NCI-H187 treated with DMSO at 0.1 percent for 48 hours (cell line): ENCODE measurements at regions not wholly inside any gene's neighbourhood (a gene's known extent, or its start where the extent isn't known, plus 50 kb on each side); places are given as distances from the start of the nearest gene placed in this dataset.

Experiments
- DNase-seq: peaks from one replicate; lab custom pipeline; 2025; lab: John Stamatoyannopoulos, UW

- no peak for DNase-seq
Measured at GRCh38 chr6:37105148-37106050, 64.6 kb upstream of the PIM1 start.

GRCh38 chr6:37106051-37106363 lies 63.9 kb upstream of the PIM1 start:
- no peak for DNase-seq

GRCh38 chr6:37106554-37106953 lies 63.4 kb upstream of the PIM1 start:
- no peak for DNase-seq

GRCh38 chr6:37106982-37107491 lies 62.9 kb upstream of the PIM1 start:
- DNase-seq: no peak

- no peak for DNase-seq
Measured at GRCh38 chr6:37109714-37110499, 60.0 kb upstream of the PIM1 start.

GRCh38 chr6:37110500-37111461 lies 59.2 kb upstream of the PIM1 start:
- no peak for DNase-seq

GRCh38 chr6:37113976-37114375 lies 56.0 kb upstream of the PIM1 start:
- no peak for DNase-seq

- DNase-seq: no peak
Measured at GRCh38 chr6:37114612-37115011, 55.3 kb upstream of the PIM1 start.

GRCh38 chr6:37115236-37115895 lies 54.6 kb upstream of the PIM1 start:
- no peak for DNase-seq

- no peak for DNase-seq
Measured at GRCh38 chr6:37116326-37116725, 53.6 kb upstream of the PIM1 start.

- no peak for DNase-seq
Measured at GRCh38 chr6:37119387-37119886, 50.5 kb upstream of the PIM1 start.
